ENCODE measurements at regions not wholly inside any gene's neighbourhood (a gene's known extent, or its start where the extent isn't known, plus 50 kb on each side); places are given as distances from the start of the nearest gene placed in this dataset.

- TF ChIP-seq EGR1 (IDR thresholded peaks at IDR 0.05) (no peak), EP300 (IDR thresholded peaks at IDR 0.05; ENCODE audit: borderline replicate concordance) (no peak), TAF1 (IDR thresholded peaks at IDR 0.05; ENCODE audit: low read depth) (no peak), REST (IDR thresholded peaks at IDR 0.05; ENCODE audit: low read depth) (no peak), MAX (IDR thresholded peaks at IDR 0.05) (no peak), TEAD4 (IDR thresholded peaks at IDR 0.05) (no peak), YY1 (IDR thresholded peaks at IDR 0.05; ENCODE audit: low read depth) (no peak), RAD21 (IDR thresholded peaks at IDR 0.05; ENCODE audit: low read depth) (no peak), USF1 (IDR thresholded peaks at IDR 0.05) (no peak), NFIC (IDR thresholded peaks at IDR 0.05) (no peak), CREB1 (IDR thresholded peaks at IDR 0.05; ENCODE audit: low read depth) (no peak)
Measured at GRCh38 chr3:190746531-190746930, 116.0 kb downstream of the GMNC start.

Measured in Ishikawa (cell line).